Progenitor cell of endocrine pancreas (in vitro differentiated cells): ENCODE measurements at regions not wholly inside any gene's neighbourhood (a gene's known extent, or its start where the extent isn't known, plus 50 kb on each side); places are given as distances from the start of the nearest gene placed in this dataset.

ENCODE experiments used
- DNase-seq: peaks from one replicate; pipeline ENCODE4 v3.0.0; 2021; ENCODE audit warnings: low spot score; ENCODE audit not compliant: unreplicated experiment
- H3K27ac Mint-ChIP-seq: 2 replicates; pipeline ENCODE4 v1.8.0; 2021; ENCODE audit warnings: mild to moderate bottlenecking, moderate library complexity, mixed read lengths
- H3K27me3 Mint-ChIP-seq: 2 replicates; pipeline ENCODE4 v1.8.0; 2021; ENCODE audit warnings: mixed read lengths
- H3K36me3 Mint-ChIP-seq: 2 replicates; pipeline ENCODE4 v1.8.0; 2022; ENCODE audit warnings: mixed read lengths; ENCODE audit not compliant: insufficient read depth
- H3K4me1 Mint-ChIP-seq: 2 replicates; pipeline ENCODE4 v1.8.0; 2021; ENCODE audit warnings: low read depth, mixed read lengths
- H3K4me3 Mint-ChIP-seq: 2 replicates; pipeline ENCODE4 v1.8.0; 2021; ENCODE audit warnings: low read depth, mild to moderate bottlenecking, moderate library complexity, mixed read lengths
- H3K9me3 Mint-ChIP-seq: 2 replicates; pipeline ENCODE4 v1.8.0; 2021; ENCODE audit warnings: low read depth, mixed read lengths
- TF ChIP-seq, protein P1 (sequence below): fragments of 200-600 bp; sonication (generic); IDR thresholded peaks from one replicate; pipeline ENCODE4 v1.5.0; 2021; ENCODE audit warnings: antibody characterized with exemption, mild to moderate bottlenecking; ENCODE audit not compliant: unreplicated experiment

DNA sequence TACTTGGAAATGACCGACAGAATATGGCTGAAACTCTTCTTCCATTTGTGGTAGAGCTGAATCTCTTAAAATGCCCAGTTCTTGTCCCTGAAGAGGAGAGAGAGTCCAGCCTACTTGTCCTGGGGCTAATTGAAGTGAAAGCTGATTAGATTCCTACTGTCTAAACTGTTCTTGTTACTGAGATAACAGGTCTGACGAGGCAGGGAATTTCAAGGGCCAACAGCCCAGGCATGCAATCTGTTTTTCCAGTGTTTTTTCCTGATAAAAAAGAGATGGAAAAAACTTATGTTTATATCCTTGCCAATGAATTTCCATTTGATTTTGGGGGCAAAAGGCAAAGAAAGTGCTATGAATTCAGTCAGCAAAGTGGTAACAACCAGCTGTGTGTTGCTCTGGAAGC lies 195.5 kb downstream of the ETS1 start:
- H3K9me3 Mint-ChIP-seq: no peaks in the 10 kb centered on the region
- no peak for DNase-seq
- no peaks in the 10 kb centered on the region for H3K36me3 Mint-ChIP-seq
- no peak overlapping the region for H3K27ac Mint-ChIP-seq
- TF ChIP-seq, protein P1, sequence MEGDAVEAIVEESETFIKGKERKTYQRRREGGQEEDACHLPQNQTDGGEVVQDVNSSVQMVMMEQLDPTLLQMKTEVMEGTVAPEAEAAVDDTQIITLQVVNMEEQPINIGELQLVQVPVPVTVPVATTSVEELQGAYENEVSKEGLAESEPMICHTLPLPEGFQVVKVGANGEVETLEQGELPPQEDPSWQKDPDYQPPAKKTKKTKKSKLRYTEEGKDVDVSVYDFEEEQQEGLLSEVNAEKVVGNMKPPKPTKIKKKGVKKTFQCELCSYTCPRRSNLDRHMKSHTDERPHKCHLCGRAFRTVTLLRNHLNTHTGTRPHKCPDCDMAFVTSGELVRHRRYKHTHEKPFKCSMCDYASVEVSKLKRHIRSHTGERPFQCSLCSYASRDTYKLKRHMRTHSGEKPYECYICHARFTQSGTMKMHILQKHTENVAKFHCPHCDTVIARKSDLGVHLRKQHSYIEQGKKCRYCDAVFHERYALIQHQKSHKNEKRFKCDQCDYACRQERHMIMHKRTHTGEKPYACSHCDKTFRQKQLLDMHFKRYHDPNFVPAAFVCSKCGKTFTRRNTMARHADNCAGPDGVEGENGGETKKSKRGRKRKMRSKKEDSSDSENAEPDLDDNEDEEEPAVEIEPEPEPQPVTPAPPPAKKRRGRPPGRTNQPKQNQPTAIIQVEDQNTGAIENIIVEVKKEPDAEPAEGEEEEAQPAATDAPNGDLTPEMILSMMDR: no peak
- no peak overlapping the region for H3K4me3 Mint-ChIP-seq
- H3K4me1 Mint-ChIP-seq: peaks cover 13% of the 10 kb centered on the region
- H3K27me3 Mint-ChIP-seq: peaks cover 3% of the 10 kb centered on the region

DNA sequence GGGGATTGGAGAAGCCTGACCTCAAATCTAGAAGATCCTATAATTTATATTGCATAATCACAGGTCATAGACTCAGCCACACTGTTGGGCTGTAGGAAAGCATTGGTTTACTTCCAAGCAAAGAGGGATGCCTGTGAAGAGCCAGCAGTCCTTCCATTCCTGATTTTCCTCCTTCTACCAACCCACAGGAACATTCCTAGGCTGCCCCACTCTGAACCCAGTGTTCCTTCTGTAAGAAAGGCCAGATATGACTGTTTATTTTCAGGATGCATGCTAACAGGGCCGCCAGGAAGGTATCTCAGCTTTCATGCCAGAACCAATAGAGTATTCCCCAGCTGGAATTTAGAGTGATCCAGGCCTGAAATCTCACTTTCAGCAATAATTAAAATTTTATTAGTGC lies 197.1 kb downstream of the ETS1 start:
- no peaks in the 10 kb centered on the region for H3K36me3 Mint-ChIP-seq
- no peak overlapping the region for H3K4me3 Mint-ChIP-seq
- TF ChIP-seq, protein P1: no peak
- no peak overlapping the region for H3K27ac Mint-ChIP-seq
- H3K9me3 Mint-ChIP-seq: no peaks in the 10 kb centered on the region
- peaks cover 13% of the 10 kb centered on the region for H3K4me1 Mint-ChIP-seq
- DNase-seq: no peak
- peaks cover under 1% of the 10 kb centered on the region for H3K27me3 Mint-ChIP-seq

DNA sequence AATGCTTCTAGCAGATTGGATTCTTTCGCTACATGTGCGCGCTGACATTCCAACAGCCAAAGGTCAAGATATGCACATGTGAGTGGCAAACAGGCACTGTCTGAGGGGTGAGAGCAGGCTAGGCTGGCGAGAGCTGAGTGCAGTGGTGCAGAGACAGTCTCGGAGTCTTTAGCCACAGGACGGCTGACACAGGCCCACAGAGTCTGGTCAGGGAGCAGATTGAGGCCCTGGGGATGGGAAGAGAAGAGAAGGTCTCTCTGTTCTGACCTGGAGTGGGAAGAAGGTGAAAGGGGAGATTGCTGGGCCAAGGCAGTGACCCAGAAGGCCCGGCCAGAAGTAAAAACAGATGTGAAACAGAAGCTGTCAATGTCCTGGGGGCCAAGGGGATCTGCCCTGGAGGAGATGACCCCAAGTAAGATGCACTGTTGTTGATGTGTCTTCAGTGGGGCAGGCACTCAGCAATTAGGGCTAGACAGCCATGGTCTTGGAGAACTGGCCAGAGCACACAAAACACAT lies 197.8 kb downstream of the ETS1 start:
- Mint-ChIP-seq H3K36me3 (no peaks in the 10 kb centered on the region), H3K27me3 (no peaks in the 10 kb centered on the region), H3K9me3 (no peaks in the 10 kb centered on the region), H3K27ac (peak overlapping the region; percentile 83), H3K4me3 (no peak overlapping the region), H3K4me1 (peaks cover 13% of the 10 kb centered on the region)
- TF ChIP-seq, protein P1: no peak
- DNase-seq: no peak

DNA sequence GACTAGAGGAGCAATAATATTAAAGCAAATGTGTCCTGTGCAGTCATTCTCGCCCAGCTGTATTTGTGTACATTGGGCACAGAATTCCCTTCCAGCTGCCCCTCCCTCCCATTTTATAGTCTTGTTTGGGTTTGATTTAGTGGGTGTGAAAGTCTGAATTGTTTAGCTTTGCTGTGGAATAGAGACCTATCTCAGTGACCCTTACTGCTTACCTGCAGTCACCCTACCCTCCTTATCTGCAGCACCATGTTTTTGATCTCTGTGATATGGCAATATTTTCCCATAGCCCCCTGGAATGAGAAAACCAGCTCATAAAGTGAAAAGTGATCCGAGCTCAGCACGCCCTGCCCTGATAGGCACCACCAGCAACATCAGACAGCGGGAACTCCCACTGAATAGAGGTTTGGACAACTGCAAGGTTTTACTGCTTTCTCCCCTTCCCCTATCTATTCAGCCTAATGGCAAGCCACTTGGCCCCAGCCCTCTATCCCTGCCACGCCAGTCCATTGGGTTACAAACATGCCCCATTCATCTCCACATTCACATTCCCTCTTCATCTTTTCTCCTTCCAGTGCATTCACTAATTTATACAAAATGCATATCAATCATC lies 199.0 kb downstream of the ETS1 start:
- no peaks in the 10 kb centered on the region for H3K9me3 Mint-ChIP-seq
- no peak overlapping the region for H3K4me3 Mint-ChIP-seq
- H3K4me1 Mint-ChIP-seq: peaks cover 13% of the 10 kb centered on the region
- H3K27me3 Mint-ChIP-seq: no peaks in the 10 kb centered on the region
- no peak for DNase-seq
- no peak overlapping the region for H3K27ac Mint-ChIP-seq
- no peaks in the 10 kb centered on the region for H3K36me3 Mint-ChIP-seq
- TF ChIP-seq, protein P1: no peak

DNA sequence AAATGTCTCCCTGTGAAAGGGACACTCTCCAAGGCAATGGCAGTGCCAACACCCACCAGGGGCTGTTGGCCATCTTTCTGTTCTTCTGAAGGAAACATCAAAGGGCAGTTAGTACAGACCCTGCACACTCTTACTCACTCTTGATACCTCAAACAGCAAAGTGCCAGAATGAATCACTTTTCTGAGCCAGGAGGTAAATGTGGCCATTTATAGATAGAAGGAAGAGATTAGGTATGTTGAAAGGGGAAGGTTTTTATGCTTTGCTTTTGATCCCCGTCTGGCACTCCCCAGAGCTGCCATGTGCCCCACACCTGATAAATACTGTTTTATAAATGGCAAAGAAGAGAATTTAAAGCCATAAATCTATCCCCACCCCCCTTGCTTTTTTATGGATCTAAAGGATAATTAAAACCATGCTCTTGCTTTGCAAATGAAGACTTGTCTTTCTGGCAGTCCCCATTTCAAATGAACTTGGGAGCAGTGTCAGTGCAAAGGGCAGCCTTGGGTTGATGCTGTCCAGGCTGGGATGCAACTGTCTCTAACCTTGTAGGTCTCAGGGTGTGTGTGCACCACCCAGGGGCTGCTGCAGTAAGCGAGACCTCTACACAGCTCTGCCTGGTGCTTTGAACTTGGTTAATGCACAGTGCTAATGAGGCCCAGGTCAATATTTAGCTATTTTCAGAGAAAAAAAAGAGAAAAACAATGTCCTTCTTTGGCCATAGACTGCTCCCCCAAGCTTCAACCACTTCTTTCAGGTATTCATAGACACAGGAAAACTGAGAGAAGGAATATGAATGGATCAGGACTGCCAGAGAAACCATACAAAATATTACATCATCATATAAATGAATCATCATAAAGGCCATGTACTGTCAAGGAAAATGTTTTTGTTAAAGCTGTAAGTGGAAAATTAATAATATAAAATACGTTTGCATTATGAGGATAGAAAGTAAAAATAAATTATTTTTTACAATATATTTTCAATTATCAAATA lies 207.5 kb downstream of the ETS1 start:
- Mint-ChIP-seq H3K27ac (no peak overlapping the region), H3K36me3 (no peaks in the 10 kb centered on the region), H3K27me3 (peaks cover 4% of the 10 kb centered on the region), H3K4me3 (no peak overlapping the region), H3K4me1 (no peaks in the 10 kb centered on the region), H3K9me3 (peaks cover 14% of the 10 kb centered on the region)
- DNase-seq: no peak
- TF ChIP-seq, protein P1: no peak
